ENCODE measurements at regions not wholly inside any gene's neighbourhood (a gene's known extent, or its start where the extent isn't known, plus 50 kb on each side); places are given as distances from the start of the nearest gene placed in this dataset.

- TF ChIP-seq, protein P1, sequence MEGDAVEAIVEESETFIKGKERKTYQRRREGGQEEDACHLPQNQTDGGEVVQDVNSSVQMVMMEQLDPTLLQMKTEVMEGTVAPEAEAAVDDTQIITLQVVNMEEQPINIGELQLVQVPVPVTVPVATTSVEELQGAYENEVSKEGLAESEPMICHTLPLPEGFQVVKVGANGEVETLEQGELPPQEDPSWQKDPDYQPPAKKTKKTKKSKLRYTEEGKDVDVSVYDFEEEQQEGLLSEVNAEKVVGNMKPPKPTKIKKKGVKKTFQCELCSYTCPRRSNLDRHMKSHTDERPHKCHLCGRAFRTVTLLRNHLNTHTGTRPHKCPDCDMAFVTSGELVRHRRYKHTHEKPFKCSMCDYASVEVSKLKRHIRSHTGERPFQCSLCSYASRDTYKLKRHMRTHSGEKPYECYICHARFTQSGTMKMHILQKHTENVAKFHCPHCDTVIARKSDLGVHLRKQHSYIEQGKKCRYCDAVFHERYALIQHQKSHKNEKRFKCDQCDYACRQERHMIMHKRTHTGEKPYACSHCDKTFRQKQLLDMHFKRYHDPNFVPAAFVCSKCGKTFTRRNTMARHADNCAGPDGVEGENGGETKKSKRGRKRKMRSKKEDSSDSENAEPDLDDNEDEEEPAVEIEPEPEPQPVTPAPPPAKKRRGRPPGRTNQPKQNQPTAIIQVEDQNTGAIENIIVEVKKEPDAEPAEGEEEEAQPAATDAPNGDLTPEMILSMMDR (IDR thresholded peaks at IDR 0.05; ENCODE audit: insufficient read depth, low read length, severe bottlenecking): no peak
- FAIRE-seq (no peak), DNase-seq (ENCODE audit: low read depth) (no peak)
- Histone ChIP-seq H3K27me3 (ENCODE audit: control insufficient read depth, insufficient read depth, low read length) (no peaks in the 10 kb centered on the region), H3K36me3 (ENCODE audit: control insufficient read depth, insufficient read depth, low read length) (no peaks in the 10 kb centered on the region), H3K4me3 (ENCODE audit: low read depth, low read length) (no peak overlapping the region)
Observed at GRCh38 chr13:77457966-77458365, 77.5 kb upstream of the SCEL start.

DNA sequence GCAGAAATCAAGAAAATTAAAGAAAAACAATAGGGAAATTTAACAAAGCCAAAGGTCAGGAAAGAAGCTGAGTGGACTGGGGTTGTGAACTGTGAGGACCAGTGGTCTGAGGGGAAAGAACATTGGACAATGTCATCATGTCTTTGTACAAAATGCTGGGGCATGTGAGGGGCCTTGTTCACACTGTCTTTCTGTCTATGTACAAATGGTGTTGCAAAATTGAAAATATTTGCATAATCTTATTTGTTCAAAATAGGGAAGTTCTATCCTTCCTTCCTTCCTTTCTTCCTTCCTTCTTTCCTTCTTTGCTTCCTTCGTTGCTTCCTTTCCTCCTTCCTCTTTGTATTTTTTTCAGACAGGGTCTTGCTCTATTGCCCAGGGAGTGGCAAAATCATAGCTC, 79.2 kb upstream of the SCEL start:
- no peak for FAIRE-seq
- H3K27me3 ChIP-seq (ENCODE audit: control insufficient read depth, insufficient read depth, low read length): no peaks in the 10 kb centered on the region
- TF ChIP-seq, protein P1 (IDR thresholded peaks at IDR 0.05; ENCODE audit: insufficient read depth, low read length, severe bottlenecking): no peak
- H3K36me3 ChIP-seq (ENCODE audit: control insufficient read depth, insufficient read depth, low read length): no peaks in the 10 kb centered on the region
- DNase-seq (ENCODE audit: low read depth): no peak
- no peak overlapping the region for H3K4me3 ChIP-seq (ENCODE audit: low read depth, low read length)

DNA sequence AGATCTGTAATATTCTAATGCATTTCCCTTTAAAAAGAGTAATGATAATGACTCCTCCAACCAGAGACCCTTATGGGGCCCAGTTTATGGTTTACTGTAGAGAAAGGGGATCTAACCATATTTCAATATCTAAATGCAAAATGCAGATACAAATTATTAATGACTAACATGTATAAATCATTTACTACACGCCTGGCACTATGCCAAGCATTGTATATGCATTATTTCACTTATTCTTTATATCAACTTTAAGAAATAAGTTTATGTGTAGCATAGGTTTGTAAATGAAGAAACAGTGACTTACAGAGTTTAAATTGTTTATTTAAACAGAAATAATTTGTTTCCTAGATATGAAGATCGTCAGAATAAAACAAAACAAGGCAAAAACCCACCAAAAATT, 86.2 kb upstream of the SCEL start:
- Histone ChIP-seq H3K4me3 (ENCODE audit: low read depth, low read length) (no peak overlapping the region), H3K36me3 (ENCODE audit: control insufficient read depth, insufficient read depth, low read length) (no peaks in the 10 kb centered on the region), H3K27me3 (ENCODE audit: control insufficient read depth, insufficient read depth, low read length) (no peaks in the 10 kb centered on the region)
- FAIRE-seq (no peak), DNase-seq (ENCODE audit: low read depth) (no peak)
- TF ChIP-seq, protein P1 (IDR thresholded peaks at IDR 0.05; ENCODE audit: insufficient read depth, low read length, severe bottlenecking): no peak

DNA sequence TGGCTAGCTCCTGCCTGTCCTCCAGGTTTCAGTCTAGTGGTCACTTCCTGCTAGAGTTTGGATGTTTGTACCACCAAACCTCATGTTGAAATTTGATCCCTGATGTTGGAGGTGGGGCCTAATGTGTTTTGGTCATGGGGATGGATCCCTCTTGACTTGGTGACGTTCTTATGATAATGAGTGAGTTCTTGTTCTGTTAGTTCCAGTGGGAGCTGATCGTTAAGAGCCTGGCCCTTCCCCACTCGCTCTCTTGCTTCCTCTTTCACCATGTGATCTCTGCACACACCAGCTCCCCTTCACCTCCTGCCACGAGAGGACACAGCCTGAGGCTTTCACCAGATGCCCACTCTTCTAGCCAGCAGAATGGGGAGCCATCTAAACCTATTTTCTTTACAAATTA, 86.8 kb upstream of the SCEL start:
- DNase-seq (ENCODE audit: low read depth) (no peak), FAIRE-seq (no peak)
- TF ChIP-seq, protein P1 (IDR thresholded peaks at IDR 0.05; ENCODE audit: insufficient read depth, low read length, severe bottlenecking): no peak
- H3K27me3 ChIP-seq (ENCODE audit: control insufficient read depth, insufficient read depth, low read length): no peaks in the 10 kb centered on the region
- H3K4me3 ChIP-seq (ENCODE audit: low read depth, low read length): no peak overlapping the region
- no peaks in the 10 kb centered on the region for H3K36me3 ChIP-seq (ENCODE audit: control insufficient read depth, insufficient read depth, low read length)

DNA sequence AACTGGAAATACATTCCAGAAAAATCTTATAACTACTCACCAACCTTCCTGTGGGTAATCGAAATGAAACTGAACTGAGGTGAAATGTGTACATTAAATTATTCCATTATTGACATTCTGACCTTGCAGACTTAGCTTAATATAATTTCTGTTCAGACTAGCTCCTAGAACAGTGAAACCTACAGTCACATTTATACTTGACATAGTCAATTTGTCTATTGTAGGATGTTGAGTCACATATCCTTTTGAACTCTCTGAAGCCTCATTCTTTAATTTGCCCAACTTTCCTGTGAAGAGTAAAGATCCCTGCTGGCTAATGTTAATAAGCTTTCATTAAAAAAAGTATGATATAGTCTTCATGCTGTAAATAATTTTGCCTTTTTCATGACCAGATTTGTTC, 92.0 kb upstream of the SCEL start:
- H3K36me3 ChIP-seq (ENCODE audit: control insufficient read depth, insufficient read depth, low read length): no peaks in the 10 kb centered on the region
- DNase-seq (ENCODE audit: low read depth): no peak
- H3K27me3 ChIP-seq (ENCODE audit: control insufficient read depth, insufficient read depth, low read length): no peaks in the 10 kb centered on the region
- FAIRE-seq: no peak
- no peak overlapping the region for H3K4me3 ChIP-seq (ENCODE audit: low read depth, low read length)
- TF ChIP-seq, protein P1 (IDR thresholded peaks at IDR 0.05; ENCODE audit: insufficient read depth, low read length, severe bottlenecking): no peak

- FAIRE-seq (no peak), DNase-seq (ENCODE audit: low read depth) (no peak)
- no peaks in the 10 kb centered on the region for H3K36me3 ChIP-seq (ENCODE audit: control insufficient read depth, insufficient read depth, low read length)
- no peaks in the 10 kb centered on the region for H3K27me3 ChIP-seq (ENCODE audit: control insufficient read depth, insufficient read depth, low read length)
- no peak overlapping the region for H3K4me3 ChIP-seq (ENCODE audit: low read depth, low read length)
- TF ChIP-seq, protein P1 (IDR thresholded peaks at IDR 0.05; ENCODE audit: insufficient read depth, low read length, severe bottlenecking): no peak
Observed at GRCh38 chr13:77437267-77437666, 98.2 kb upstream of the SCEL start.

All from bronchial epithelial cell (primary cell).